SJSA1 (cell line): ENCODE measurements at regions not wholly inside any gene's neighbourhood (a gene's known extent, or its start where the extent isn't known, plus 50 kb on each side); places are given as distances from the start of the nearest gene placed in this dataset.

Source experiments
- DNase-seq, 2 experiments: peaks; one replicate each; pipeline ENCODE4 v3.0.0-alpha.2; 2015 to 2020; ENCODE audit warnings: low spot score in 2 of 2, low read depth in 1 of 2
- H3K27ac ChIP-seq: fragments of 250-450 bp; sonication (Bioruptor Pico); 2 replicates; pipeline ENCODE4 v1.5.1; 2020; ENCODE audit warnings: mild to moderate bottlenecking, moderate library complexity
- H3K27me3 ChIP-seq: fragments of 250-450 bp; sonication (Bioruptor Pico); replicated peaks from 2 replicates; pipeline ENCODE4 v1.5.1; 2020; ENCODE audit warnings: mild to moderate bottlenecking, moderate library complexity
- H3K36me3 ChIP-seq: fragments of 250-450 bp; sonication (Bioruptor Pico); 2 replicates; pipeline ENCODE4 v1.5.1; 2020; ENCODE audit warnings: mild to moderate bottlenecking
- H3K4me1 ChIP-seq: fragments of 250-450 bp; sonication (Bioruptor Pico); replicated peaks from 2 replicates; pipeline ENCODE4 v1.6.1; 2021; ENCODE audit warnings: mild to moderate bottlenecking
- H3K4me3 ChIP-seq: fragments of 250-450 bp; sonication (Bioruptor Pico); 2 replicates; pipeline ENCODE4 v1.5.1; 2020; ENCODE audit warnings: mild to moderate bottlenecking
- H3K9me3 ChIP-seq: fragments of 250-450 bp; sonication (Bioruptor Pico); replicated peaks from 2 replicates; pipeline ENCODE4 v1.5.1; 2020; ENCODE audit warnings: mild to moderate bottlenecking

GRCh38 chr3:5464649-5465048 lies 277.1 kb downstream of the EDEM1 start:
- no peak for DNase-seq
- no peaks in the 10 kb centered on the region for H3K36me3 ChIP-seq
- no peak overlapping the region for H3K27ac ChIP-seq
- H3K4me3 ChIP-seq: no peak overlapping the region
- no peaks in the 10 kb centered on the region for H3K9me3 ChIP-seq
- no peaks in the 10 kb centered on the region for H3K4me1 ChIP-seq
- H3K27me3 ChIP-seq: no peaks in the 10 kb centered on the region

- Histone ChIP-seq H3K27me3 (no peaks in the 10 kb centered on the region), H3K36me3 (no peaks in the 10 kb centered on the region), H3K9me3 (no peaks in the 10 kb centered on the region), H3K27ac (no peak overlapping the region), H3K4me3 (no peak overlapping the region), H3K4me1 (no peaks in the 10 kb centered on the region)
- no peak for DNase-seq
Observed at GRCh38 chr3:5465183-5465582, 277.7 kb downstream of the EDEM1 start.

GRCh38 chr3:5466065-5466464 lies 278.6 kb downstream of the EDEM1 start:
- Histone ChIP-seq H3K27ac (no peak overlapping the region), H3K4me3 (no peak overlapping the region), H3K27me3 (no peaks in the 10 kb centered on the region), H3K9me3 (no peaks in the 10 kb centered on the region), H3K4me1 (no peaks in the 10 kb centered on the region), H3K36me3 (no peaks in the 10 kb centered on the region)
- DNase-seq: no peak

- no peaks in the 10 kb centered on the region for H3K4me1 ChIP-seq
- H3K4me3 ChIP-seq: no peak overlapping the region
- no peak for DNase-seq
- no peaks in the 10 kb centered on the region for H3K27me3 ChIP-seq
- H3K36me3 ChIP-seq: no peaks in the 10 kb centered on the region
- H3K9me3 ChIP-seq: no peaks in the 10 kb centered on the region
- no peak overlapping the region for H3K27ac ChIP-seq
Observed at GRCh38 chr3:5466717-5467116, 279.2 kb downstream of the EDEM1 start.

GRCh38 chr3:5473471-5473870 lies 286.0 kb downstream of the EDEM1 start:
- Histone ChIP-seq H3K27ac (no peak overlapping the region), H3K9me3 (no peaks in the 10 kb centered on the region), H3K4me1 (no peaks in the 10 kb centered on the region), H3K27me3 (no peaks in the 10 kb centered on the region), H3K36me3 (no peaks in the 10 kb centered on the region), H3K4me3 (no peak overlapping the region)
- no peak for DNase-seq

GRCh38 chr3:5476403-5476802 lies 288.9 kb downstream of the EDEM1 start:
- Histone ChIP-seq H3K4me1 (no peaks in the 10 kb centered on the region), H3K9me3 (no peaks in the 10 kb centered on the region), H3K27me3 (no peaks in the 10 kb centered on the region), H3K27ac (no peak overlapping the region), H3K36me3 (no peaks in the 10 kb centered on the region), H3K4me3 (no peak overlapping the region)
- DNase-seq: no peak

GRCh38 chr3:5479229-5479799 lies 291.8 kb downstream of the EDEM1 start:
- Histone ChIP-seq H3K27ac (no peak overlapping the region), H3K4me3 (no peak overlapping the region), H3K36me3 (no peaks in the 10 kb centered on the region), H3K27me3 (no peaks in the 10 kb centered on the region), H3K9me3 (no peaks in the 10 kb centered on the region), H3K4me1 (no peaks in the 10 kb centered on the region)
- DNase-seq: no peak

GRCh38 chr3:5480190-5480589 lies 292.7 kb downstream of the EDEM1 start:
- no peaks in the 10 kb centered on the region for H3K27me3 ChIP-seq
- no peak overlapping the region for H3K27ac ChIP-seq
- no peaks in the 10 kb centered on the region for H3K4me1 ChIP-seq
- no peak for DNase-seq
- H3K4me3 ChIP-seq: no peak overlapping the region
- H3K9me3 ChIP-seq: no peaks in the 10 kb centered on the region
- H3K36me3 ChIP-seq: no peaks in the 10 kb centered on the region

GRCh38 chr3:5485427-5485826 lies 297.9 kb downstream of the EDEM1 start:
- Histone ChIP-seq H3K4me3 (no peak overlapping the region), H3K36me3 (no peaks in the 10 kb centered on the region), H3K9me3 (no peaks in the 10 kb centered on the region), H3K27ac (no peak overlapping the region), H3K27me3 (no peaks in the 10 kb centered on the region), H3K4me1 (no peaks in the 10 kb centered on the region)
- DNase-seq: no peak

- Histone ChIP-seq H3K27me3 (no peaks in the 10 kb centered on the region), H3K4me1 (no peaks in the 10 kb centered on the region), H3K4me3 (no peak overlapping the region), H3K9me3 (no peaks in the 10 kb centered on the region), H3K36me3 (no peaks in the 10 kb centered on the region), H3K27ac (no peak overlapping the region)
- DNase-seq: no peak
Observed at GRCh38 chr3:5488771-5489170, 301.3 kb downstream of the EDEM1 start.

GRCh38 chr3:5489536-5489935 lies 302.0 kb downstream of the EDEM1 start:
- Histone ChIP-seq H3K9me3 (no peaks in the 10 kb centered on the region), H3K27ac (no peak overlapping the region), H3K27me3 (no peaks in the 10 kb centered on the region), H3K4me1 (no peaks in the 10 kb centered on the region), H3K36me3 (no peaks in the 10 kb centered on the region), H3K4me3 (no peak overlapping the region)
- DNase-seq: no peak

- DNase-seq: no peak
- Histone ChIP-seq H3K4me3 (no peak overlapping the region), H3K4me1 (no peaks in the 10 kb centered on the region), H3K27ac (no peak overlapping the region), H3K27me3 (no peaks in the 10 kb centered on the region), H3K36me3 (no peaks in the 10 kb centered on the region), H3K9me3 (no peaks in the 10 kb centered on the region)
Observed at GRCh38 chr3:5494905-5495519, 307.5 kb downstream of the EDEM1 start.

- H3K4me3 ChIP-seq: no peak overlapping the region
- DNase-seq: no peak
- H3K27ac ChIP-seq: no peak overlapping the region
- H3K36me3 ChIP-seq: no peaks in the 10 kb centered on the region
- H3K4me1 ChIP-seq: no peaks in the 10 kb centered on the region
- H3K9me3 ChIP-seq: no peaks in the 10 kb centered on the region
- no peaks in the 10 kb centered on the region for H3K27me3 ChIP-seq
Observed at GRCh38 chr3:5497497-5497896, 310.0 kb downstream of the EDEM1 start.

- no peak overlapping the region for H3K27ac ChIP-seq
- no peak for DNase-seq
- H3K4me1 ChIP-seq: no peaks in the 10 kb centered on the region
- H3K9me3 ChIP-seq: no peaks in the 10 kb centered on the region
- H3K4me3 ChIP-seq: no peak overlapping the region
- no peaks in the 10 kb centered on the region for H3K27me3 ChIP-seq
- H3K36me3 ChIP-seq: no peaks in the 10 kb centered on the region
Observed at GRCh38 chr3:5498981-5499380, 311.5 kb downstream of the EDEM1 start.

- Histone ChIP-seq H3K4me1 (no peaks in the 10 kb centered on the region), H3K27me3 (no peaks in the 10 kb centered on the region), H3K9me3 (no peaks in the 10 kb centered on the region), H3K4me3 (no peak overlapping the region), H3K36me3 (no peaks in the 10 kb centered on the region), H3K27ac (no peak overlapping the region)
- DNase-seq: no peak
Observed at GRCh38 chr3:5499404-5499803, 311.9 kb downstream of the EDEM1 start.
